ENCODE measurements at regions not wholly inside any gene's neighbourhood (a gene's known extent, or its start where the extent isn't known, plus 50 kb on each side); places are given as distances from the start of the nearest gene placed in this dataset.

- POLR2A ChIA-PET (ENCODE audit: partially characterized antibody): no interaction called here
- Histone ChIP-seq H3K4ac (replicated peaks; ENCODE audit: insufficient read length, low read depth, low read length) (no peak overlapping the region), H4K5ac (ENCODE audit: insufficient read length, low read depth, low read length) (no peak overlapping the region), H4K91ac (replicated peaks; ENCODE audit: insufficient read length, low read length) (no peak overlapping the region), H3K23ac (ENCODE audit: insufficient read length) (no peak overlapping the region), H4K8ac (ENCODE audit: extremely low read depth, insufficient read depth, low read length) (no peak overlapping the region), H3K4me3 (ENCODE audit: extremely low read depth in 1 of 4, insufficient read depth in 2 of 4, low read depth in 3 of 4, low read length in 4 of 4) (no peak overlapping the region), H3K23me2 (ENCODE audit: low read depth, low read length) (no peaks in the 10 kb centered on the region), H2BK120ac (replicated peaks; ENCODE audit: low read depth, low read length) (no peak overlapping the region), H4K20me1 (replicated peaks in 1 of 2; ENCODE audit: control insufficient read depth in 1 of 2, insufficient read depth in 2 of 2, low read length in 2 of 2) (no peaks in the 10 kb centered on the region), H2AFZ (ENCODE audit: low read length) (no peak overlapping the region), H3K79me1 (ENCODE audit: low read depth, low read length) (no peaks in the 10 kb centered on the region), H2BK12ac (ENCODE audit: low read depth, low read length) (no peak overlapping the region), H3K27ac (ENCODE audit: low read depth, low read length) (no peak overlapping the region), H3K27me3 (replicated peaks in 1 of 4; ENCODE audit: control insufficient read depth in 3 of 4, extremely low read depth in 1 of 4, insufficient read depth in 3 of 4, low read length in 3 of 4) (peaks cover 0 to 1% (median 0%) of the 10 kb centered on the region in 4 experiments; a peak in 1 of 7 replicates), H2BK20ac (ENCODE audit: low read length) (no peak overlapping the region), H3K14ac (ENCODE audit: insufficient read length) (no peak overlapping the region), H2BK5ac (ENCODE audit: low read depth, low read length) (no peak overlapping the region), H3K79me2 (ENCODE audit: control insufficient read depth in 1 of 2, insufficient read depth in 2 of 2, low read length in 2 of 2) (no peaks in the 10 kb centered on the region), H3K18ac (ENCODE audit: extremely low read depth, low read length) (no peak overlapping the region), H3K56ac (replicated peaks; ENCODE audit: insufficient read length, low read depth, low read length) (no peak overlapping the region), H3K4me1 (replicated peaks in 1 of 4; ENCODE audit: control insufficient read depth in 3 of 4, insufficient read depth in 4 of 4, low read length in 3 of 4) (peaks cover 0 to 3% (median 0%) of the 10 kb centered on the region in 4 experiments; a peak in 2 of 7 replicates), H3K4me2 (ENCODE audit: insufficient read depth in 1 of 2, low read depth in 2 of 2, low read length in 2 of 2) (no peak overlapping the region), H3K9ac (replicated peaks in 1 of 4; ENCODE audit: extremely low read depth in 1 of 4, low read depth in 3 of 4, low read length in 3 of 4) (no peak overlapping the region), H2BK15ac (ENCODE audit: low read length) (no peak overlapping the region), H2AK5ac (ENCODE audit: low read depth, low read length) (no peak overlapping the region), H3K36me3 (ENCODE audit: control insufficient read depth in 2 of 4, insufficient read depth in 4 of 4, low read length in 3 of 4) (no peaks in the 10 kb centered on the region), H3K9me3 (ENCODE audit: insufficient read depth in 2 of 2, low read depth in 1 of 2, low read length in 1 of 2) (no peaks in the 10 kb centered on the region)
- FAIRE-seq: no peak
- TF ChIP-seq BCL11A (IDR thresholded peaks at IDR 0.05; ENCODE audit: low read depth in 2 of 2, low read length in 2 of 2) (no peak), SIN3A (conservative IDR thresholded peaks at IDR 0.05 in 1 of 2, IDR thresholded peaks at IDR 0.05 in 1 of 2; ENCODE audit: low read depth in 1 of 2, low read length in 2 of 2) (no peak), SP1 (IDR thresholded peaks at IDR 0.05; ENCODE audit: low read depth, low read length) (no peak), NRF1 (IDR thresholded peaks at IDR 0.05; ENCODE audit: low read depth, low read length) (no peak), RAD21 (IDR thresholded peaks at IDR 0.05 in 1 of 2, conservative IDR thresholded peaks at IDR 0.05 in 1 of 2; ENCODE audit: low read depth in 2 of 2, low read length in 2 of 2) (no peak)
- DNase-seq (ENCODE audit: low read depth in 1 of 2, low spot score in 2 of 2): no peak
- CTCF ChIA-PET (ENCODE audit: partially characterized antibody): no interaction called here
- WGBS, 2 experiments (ENCODE audit: extremely low coverage in 1 of 2, insufficient coverage in 1 of 2, insufficient read length in 1 of 2, insufficient replicate concordance in 2 of 2, low coverage in 1 of 2, low lambda C conversion rate in 2 of 2, missing lambda C conversion rate in 1 of 2): 84% methylated on average over 2 of the region's 2 CpGs; no CpG with 5 or more reads in 1 of the 2 experiments
These were observed 437.4 kb upstream of the JAG1 start for GRCh38 chr20:11111191-11111590.

Data from H1 (cell line).